GM13977 (cell line): ENCODE measurements at regions not wholly inside any gene's neighbourhood (a gene's known extent, or its start where the extent isn't known, plus 50 kb on each side); places are given as distances from the start of the nearest gene placed in this dataset.
"Not testable (repeated sequence)": the region's sequence is repeated elsewhere in the genome, so short reads cannot be mapped to it uniquely, and the experiment has no call there.

Experiments
- DNase-seq: peaks from one replicate; pipeline ENCODE4 v3.0.0; 2012; ENCODE audit warnings: low spot score
- CTCF ChIP-seq: IDR thresholded peaks from 2 replicates; pipeline ENCODE4 v1.5.1; 2012; ENCODE audit warnings: mild to moderate bottlenecking, control low read depth; ENCODE audit not compliant: insufficient read depth; ENCODE audit errors: extremely low read depth, missing control alignments
- in situ Hi-C: fragments of 300-500 bp; cut with MboI; formaldehyde crosslinking; loops from one replicate; pipeline ENCODE4 v1.12.0; 2022; ENCODE audit warnings: low sequenced_read_pairs, low pct_unique_long_range_greater_than_20kb, mixed read lengths, inconsistent platforms; ENCODE audit not compliant: unreplicated experiment

DNA sequence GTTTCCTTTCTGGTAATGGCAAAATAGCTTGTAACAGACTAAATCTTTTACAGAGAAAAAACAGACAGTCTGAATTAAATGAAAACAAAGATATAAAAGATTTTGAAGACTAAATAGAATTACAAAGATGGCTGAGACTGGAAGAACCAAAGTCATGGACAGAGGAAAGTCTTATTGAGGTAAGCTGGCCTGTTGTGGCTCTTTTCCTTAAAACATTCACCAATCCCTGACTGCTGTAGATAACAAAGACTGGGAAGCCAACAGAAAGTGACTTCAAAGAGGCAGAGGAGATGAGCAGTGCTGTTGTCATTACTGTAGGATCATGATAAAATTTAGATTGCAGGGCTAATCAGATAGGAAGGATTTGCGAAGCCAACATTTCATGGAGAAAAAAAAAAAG, 517.0 kb downstream of the KIF2B start:
- no peak for TF ChIP-seq CTCF
- in situ Hi-C loops = no loop called here

DNA sequence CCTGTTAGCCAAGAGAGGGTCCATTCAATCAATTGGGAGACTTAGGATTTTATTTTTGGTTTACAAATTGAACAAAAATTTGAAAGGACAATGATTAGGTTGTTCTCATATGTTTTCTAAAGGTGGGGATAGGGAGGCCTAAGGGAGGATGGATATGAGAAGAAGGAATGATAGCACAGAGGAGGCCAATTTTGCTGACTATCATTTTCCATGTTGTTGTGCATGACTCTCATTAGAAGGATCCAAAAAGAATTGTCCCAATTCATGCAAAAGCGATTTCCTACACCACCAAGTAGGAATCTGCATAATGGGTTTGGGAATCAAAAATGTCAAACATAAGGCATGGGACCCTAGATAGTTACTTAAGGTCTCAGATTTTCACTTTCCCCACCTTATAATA, 524.8 kb downstream of the KIF2B start:
- no peak for TF ChIP-seq CTCF
- in situ Hi-C loops = no loop called here
- DNase-seq = no peak

More for the DNA sequence above, 517.0 kb downstream of the KIF2B start:
- DNase-seq = no peak

- no peak for TF ChIP-seq CTCF
- in situ Hi-C loops = no loop called here
- DNase-seq = no peak
These were observed 525.5 kb downstream of the KIF2B start for GRCh38 chr17:54348234-54348633.

DNA sequence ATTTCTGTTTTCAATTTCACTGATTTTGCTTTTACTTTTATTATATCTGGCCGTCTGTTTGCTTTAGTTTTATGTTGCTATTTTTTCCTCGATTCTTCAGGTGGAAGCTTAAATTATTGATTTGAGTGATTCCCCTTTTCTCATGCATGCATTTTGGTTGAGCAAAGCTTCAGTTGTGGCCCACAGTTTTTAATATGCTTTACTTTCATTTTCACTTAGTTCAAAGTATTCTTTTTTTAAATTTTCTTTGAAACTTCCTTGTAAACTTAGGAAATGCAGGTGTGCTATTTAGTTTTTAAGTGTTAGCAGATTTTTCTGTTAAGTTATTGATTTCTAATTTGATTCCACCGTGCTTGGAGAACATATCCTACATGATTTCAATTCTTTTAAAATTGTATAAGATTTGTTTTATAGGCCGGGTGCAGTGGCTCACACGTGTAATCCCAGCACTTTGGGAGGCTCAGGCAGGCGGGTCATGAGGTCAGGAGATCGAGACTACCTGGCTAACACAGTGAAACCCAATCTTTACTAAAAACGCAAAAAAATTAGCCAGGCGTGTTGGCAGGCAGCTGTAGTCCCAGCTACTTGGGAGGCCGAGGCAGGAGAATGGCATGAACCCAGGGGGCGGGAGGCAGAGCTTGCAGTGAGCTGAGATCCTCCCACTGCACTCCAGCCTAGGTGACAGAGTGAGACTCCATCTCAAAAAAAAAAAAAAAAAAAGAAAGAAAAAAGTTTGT, 531.2 kb downstream of the KIF2B start:
- TF ChIP-seq CTCF = no peak
- in situ Hi-C loops = no loop called here

DNA sequence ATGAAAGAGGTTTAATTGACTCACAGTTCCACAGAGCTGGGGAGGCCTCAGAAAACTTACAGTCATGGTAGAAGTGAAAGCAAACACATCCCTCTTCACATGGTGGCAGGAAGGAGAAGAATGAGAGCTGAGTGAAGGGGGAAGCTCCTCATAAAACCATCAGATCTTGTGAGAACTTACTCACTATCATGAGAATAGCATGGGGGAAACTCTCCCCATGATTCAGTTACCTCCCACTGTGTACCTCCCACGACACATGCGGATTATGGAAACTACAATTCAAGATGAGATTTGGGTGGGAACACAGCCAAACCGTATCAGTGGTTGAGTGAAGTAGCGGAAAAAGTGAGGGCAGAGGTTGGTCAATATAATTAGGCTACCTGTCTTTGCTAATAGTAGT, 538.3 kb downstream of the KIF2B start:
- in situ Hi-C loops, DNase-seq: not testable (repeated sequence)

More for the DNA sequence above, 531.2 kb downstream of the KIF2B start:
- DNase-seq = no peak

DNA sequence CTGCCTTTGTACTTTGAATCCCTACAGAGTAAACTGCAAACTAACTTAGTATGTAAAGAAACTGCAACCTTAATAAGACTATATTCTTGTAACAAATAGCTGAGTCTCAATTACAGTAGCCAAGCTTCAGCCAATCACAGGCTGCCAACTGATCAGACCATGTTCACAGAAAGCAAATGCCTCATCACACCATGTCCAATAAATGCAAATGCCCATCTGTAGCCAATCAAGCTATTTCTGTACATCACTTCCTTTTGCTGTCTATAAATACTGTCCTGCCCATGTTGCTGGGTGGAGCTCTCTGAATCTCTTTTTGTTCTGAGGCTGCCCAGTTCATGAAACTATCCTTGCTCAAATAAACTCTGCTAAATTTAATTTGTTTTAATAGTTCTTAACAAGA, 531.7 kb upstream of the TOM1L1 start:
- no peak for TF ChIP-seq CTCF
- in situ Hi-C loops = no loop called here
- DNase-seq = no peak

- in situ Hi-C loops = no loop called here
- no peak for DNase-seq
- TF ChIP-seq CTCF = no peak
These were observed 528.4 kb upstream of the TOM1L1 start for GRCh38 chr17:54372069-54372749.
